HG02884 (cell line): ENCODE measurements at regions not wholly inside any gene's neighbourhood (a gene's known extent, or its start where the extent isn't known, plus 50 kb on each side); places are given as distances from the start of the nearest gene placed in this dataset.
"Not testable (repeated sequence)": the region's sequence is repeated elsewhere in the genome, so short reads cannot be mapped to it uniquely, and the experiment has no call there.

Experiments
- ATAC-seq: cut with Tn5 transposase; IDR thresholded peaks from one replicate; pipeline ENCODE4 v1.9.1; 2021; ENCODE audit warnings: mild to moderate bottlenecking, moderate library complexity; ENCODE audit not compliant: unreplicated experiment

DNA sequence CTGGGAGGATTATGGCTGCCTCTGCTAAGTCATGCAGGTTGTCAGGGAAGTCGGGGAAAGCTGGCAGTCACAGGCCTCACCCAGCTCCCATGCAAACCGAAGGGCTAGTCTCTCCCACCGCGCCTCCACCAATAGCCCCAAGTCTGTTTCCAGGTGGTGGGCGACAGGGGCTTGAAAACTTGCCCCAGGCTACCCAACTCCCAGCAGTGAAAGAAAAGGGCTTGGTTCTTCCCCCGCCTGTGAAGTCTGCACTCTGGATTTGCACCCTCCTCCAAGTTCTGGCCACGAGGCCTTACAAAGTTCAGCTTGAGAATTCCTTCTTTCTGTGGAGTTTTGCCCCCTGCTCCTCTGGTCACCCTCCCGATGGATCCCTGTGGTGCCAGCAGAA, 99.9 kb upstream of the CHST15 start:
- no peak for ATAC-seq

GRCh38 chr10:124192664-124193308, 99.4 kb upstream of the CHST15 start:
- not testable (repeated sequence) for ATAC-seq

DNA sequence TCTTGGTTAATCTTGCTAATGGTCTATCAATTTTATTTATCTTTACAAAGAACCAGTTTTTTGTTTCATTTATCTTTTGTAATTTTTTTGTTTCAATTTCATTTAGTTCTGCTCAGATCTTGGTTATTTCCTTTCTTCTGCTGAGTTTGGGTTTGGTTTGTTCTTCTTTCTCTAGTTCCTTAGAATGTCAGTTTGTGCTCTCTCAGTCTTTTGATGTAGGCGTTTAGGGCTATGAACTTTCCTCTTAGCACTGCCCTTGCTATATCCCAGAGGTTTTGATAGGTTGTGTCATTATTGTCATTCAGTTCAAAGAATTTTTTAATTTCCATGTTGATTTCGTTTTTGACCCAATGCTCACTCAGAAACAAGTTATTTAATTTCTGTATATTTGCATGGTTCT, 97.1 kb upstream of the CHST15 start:
- not testable (repeated sequence) for ATAC-seq

- no peak for ATAC-seq
Observed at GRCh38 chr10:124186956-124187355, 93.6 kb upstream of the CHST15 start.

- ATAC-seq, result no peak
Observed at GRCh38 chr10:124185084-124185483, 91.7 kb upstream of the CHST15 start.

DNA sequence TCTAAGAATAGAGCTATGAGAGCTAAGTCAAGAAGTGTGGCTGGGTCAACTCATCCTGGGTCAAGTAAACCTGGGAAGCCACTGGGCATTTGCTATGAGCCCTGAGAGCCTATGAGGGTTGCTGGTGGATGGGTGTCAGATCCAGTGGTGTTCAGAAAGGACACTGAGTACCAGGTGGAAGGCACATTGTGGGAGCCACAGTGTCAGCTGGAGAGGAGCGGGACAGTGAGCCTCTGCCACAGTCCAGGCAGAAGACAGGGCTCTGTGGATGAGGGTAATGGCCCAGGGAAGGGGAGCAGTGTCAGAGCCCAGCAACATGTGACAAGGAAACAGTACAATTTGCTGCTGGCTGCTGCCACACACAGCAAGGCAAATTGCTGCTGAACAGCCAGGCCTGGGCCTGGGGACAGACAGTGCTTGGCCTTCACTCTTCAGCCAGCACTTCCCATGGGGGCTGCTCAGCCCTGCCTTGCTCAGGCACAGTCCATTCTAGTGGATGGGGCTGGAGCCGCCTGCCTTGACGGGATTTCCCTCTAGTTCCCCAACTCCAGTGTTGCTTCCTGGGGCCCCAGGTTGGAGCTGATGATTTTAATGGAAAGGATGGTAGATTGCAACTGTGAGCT, 90.9 kb upstream of the CHST15 start:
- no peak for ATAC-seq

DNA sequence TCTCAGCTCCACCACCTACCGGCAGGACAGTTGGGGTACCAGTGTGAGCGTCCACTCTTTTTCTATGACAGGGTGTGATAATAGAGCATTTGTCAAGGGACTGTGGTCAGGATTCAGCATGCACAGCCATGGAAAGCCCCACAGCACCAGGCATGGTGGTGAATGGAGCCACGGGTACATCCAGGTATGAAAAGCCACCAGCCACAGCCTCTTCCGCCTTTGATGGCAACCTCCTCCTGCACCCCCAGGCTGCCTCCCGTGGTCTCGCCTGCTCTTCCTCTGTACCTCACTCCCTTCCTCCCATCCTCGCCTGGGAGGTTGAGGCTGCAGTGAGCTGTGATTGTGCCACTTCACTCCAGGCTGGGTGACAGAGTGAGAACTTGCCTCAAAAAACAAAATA, 90.2 kb upstream of the CHST15 start:
- no peak for ATAC-seq

DNA sequence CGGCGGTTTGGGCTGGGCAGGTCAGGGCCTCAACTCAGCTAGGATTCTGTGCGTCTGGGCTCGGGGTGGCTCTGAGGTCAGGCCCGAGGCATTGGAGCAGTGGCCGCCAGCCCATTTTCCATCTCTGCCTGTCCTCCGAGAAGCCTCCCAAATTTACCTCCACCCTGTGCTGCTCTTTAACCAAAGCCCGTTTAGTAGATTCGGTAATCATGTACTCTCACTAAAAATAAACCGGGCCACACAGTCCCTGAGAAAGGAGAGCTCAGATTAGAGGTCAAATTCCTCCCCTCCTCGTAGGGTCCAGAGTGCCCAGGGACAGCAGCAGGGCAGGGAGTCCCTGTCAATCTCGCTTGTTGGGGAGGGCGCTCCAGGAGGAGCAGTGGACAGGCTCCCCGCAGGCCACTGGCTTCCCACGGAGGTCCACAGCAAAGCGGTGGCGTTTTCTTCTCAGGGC, 88.7 kb upstream of the CHST15 start:
- ATAC-seq, result no peak

- no peak for ATAC-seq
Observed at GRCh38 chr10:124181656-124182055, 88.3 kb upstream of the CHST15 start.

GRCh38 chr10:124180947-124181549, 87.7 kb upstream of the CHST15 start:
- no peak for ATAC-seq

GRCh38 chr10:124180044-124180745, 86.8 kb upstream of the CHST15 start:
- no peak for ATAC-seq

GRCh38 chr10:124179308-124180043, 86.1 kb upstream of the CHST15 start:
- ATAC-seq, result no peak

DNA sequence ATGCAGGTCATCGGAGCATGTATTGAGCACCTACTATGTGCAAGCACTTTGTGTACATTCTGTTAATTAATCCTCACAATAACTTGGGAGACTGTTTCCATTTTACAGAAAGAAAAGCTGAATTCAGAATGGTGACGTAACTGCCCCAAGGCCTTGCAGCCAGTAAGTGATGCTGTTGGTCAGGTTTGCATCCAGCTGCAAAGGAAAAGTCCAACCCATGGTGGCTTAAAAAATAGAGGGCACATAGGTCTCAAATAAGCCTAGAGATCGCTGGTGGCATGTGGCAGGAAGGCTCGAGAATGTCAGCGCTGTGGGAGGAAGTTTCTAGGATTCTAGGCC, 83.8 kb upstream of the CHST15 start:
- ATAC-seq, result no peak

DNA sequence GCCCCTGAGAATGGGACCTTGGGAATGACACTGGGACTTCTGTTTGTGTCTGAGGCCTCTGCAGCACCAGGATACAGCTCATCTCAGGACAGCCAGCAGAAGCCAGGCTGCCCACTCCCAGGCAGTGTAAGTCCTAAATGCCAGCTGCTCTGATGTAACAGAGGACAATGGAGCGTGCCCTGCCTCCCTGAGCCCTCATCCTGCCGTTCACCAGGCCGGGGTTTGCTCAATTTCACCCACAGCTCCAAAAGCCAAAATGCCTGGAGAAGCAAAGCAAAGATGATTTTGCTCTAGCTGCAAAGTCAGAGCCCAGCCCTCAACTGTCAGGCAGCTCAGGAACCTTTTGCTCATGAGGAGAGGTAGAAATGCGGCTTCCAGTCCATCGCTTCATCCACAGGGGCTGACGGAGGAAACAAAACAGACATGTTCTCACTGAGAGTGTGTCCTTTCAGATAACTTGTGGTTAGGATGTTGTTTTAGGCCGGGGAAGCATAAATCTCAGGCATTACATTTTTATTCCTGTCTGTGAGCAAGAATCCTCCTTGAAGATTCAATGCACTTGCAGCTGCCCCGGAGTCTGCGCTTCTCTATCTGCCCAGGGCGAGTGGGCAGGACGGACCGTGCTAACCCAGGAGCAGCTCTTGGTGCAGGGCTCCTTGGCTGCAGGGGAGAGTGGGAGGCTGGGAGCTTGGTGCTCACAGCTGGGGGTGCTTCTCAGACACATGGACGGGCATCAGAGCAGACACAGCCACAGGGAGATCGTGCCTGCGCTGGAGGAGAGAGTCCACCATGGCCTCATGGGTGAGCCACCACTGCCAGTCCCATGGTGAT, 83.2 kb upstream of the CHST15 start:
- ATAC-seq, result no peak

DNA sequence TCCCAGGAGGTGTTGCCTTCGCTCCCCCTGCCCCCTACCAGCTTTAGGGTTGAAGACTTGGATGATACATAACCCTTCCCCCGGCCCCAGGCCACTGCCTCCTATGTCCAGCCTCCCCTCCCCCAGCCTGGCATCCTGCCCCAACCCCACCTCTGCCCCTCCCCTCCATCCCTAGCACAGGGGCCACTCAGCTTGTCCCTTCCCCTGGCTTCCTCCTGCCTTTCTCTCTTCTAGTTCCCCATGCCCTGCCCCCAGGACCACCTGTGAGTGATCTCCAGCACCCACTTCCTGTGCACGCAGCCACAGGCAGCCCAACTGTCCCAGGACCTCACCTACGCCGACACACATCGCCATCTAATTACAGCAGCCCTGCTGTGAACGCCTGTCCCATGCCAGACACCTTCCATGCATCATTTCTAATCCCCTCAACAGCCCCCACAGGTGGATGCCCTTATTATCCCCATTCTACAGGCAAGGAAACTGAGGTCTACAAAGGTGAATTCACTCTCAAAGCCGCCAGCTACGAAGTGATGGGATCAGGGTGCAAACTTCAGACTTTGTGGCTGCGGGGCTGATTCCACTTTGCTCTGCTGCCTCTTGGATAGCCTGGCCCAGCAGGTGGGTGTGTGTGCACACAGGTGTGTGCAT, 82.4 kb upstream of the CHST15 start:
- ATAC-seq, result no peak

DNA sequence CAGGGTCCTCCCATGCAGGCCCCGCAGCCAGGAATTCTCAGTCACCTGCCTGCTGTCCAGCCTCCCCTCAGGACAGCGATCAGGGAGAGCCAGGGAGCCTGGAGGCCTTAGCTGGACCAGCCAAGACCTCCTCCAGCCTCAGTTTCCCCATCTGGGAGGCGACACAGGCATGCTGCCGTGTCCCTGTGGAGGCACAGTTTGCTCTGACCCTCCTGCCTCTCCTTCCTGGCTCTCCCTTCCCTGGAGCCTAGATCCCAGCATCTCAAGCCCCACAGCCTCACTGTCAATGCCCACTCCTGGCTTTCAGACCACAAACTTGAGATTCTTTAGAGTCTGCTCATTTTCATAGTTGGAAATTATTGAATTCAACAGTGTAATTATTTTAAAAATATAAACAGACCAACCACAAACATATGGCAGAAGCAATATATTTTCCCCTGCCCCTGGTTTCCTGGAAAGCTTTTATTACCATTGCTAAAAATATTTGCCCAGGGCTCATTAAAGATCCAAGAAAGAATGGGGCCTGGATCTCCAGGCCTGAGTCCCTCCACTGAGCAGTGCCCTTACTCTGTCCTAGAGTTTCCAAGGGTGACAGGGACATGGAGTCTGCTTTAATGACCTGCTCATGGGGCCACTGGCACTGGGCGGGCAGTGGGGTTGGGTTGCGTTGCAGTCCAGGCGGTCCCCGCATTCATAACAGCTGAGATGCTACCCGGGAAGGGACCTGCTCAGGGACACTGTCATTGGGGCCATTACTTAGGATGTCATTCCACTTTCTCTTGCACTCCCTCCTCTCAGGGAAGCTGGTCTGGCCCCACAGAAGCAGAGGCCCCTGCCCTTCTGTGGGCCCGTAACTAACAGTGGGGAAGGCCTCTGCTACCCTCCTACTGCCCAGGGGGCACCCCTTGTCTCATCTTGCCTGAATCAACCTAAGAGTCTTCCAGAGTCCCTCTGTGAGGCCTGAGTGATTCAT, 81.6 kb upstream of the CHST15 start:
- ATAC-seq, result no peak

- ATAC-seq, result no peak
Observed at GRCh38 chr10:124174071-124174566, 80.7 kb upstream of the CHST15 start.

- no peak for ATAC-seq
Observed at GRCh38 chr10:124173298-124173900, 80.0 kb upstream of the CHST15 start.
